Left kidney (tissue), 1 donor: ENCODE measurements at regions not wholly inside any gene's neighbourhood (a gene's known extent, or its start where the extent isn't known, plus 50 kb on each side); places are given as distances from the start of the nearest gene placed in this dataset.

Experiments
- DNase-seq: peaks from one replicate; pipeline ENCODE4 v3.0.0-alpha.2; 2013

DNA sequence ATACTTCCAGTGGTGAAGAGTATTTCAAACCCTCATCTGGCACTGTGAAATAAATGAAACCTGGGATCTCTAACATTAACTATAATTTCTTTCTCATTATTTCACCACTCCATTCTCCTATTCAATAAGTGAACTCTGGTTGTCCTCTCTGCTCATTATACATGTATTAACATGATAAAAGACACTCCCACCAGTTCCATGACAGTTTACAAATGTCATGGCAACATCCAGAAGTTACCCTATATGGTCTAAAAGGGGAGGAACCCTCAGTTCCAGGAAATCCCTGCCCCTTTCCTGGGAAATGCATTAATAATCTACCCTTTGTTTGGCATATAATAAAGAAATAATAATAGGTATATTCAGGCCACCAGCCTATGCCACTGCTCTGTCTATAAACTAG is 62.7 kb upstream of the BRINP3 start:
- no peak for DNase-seq

DNA sequence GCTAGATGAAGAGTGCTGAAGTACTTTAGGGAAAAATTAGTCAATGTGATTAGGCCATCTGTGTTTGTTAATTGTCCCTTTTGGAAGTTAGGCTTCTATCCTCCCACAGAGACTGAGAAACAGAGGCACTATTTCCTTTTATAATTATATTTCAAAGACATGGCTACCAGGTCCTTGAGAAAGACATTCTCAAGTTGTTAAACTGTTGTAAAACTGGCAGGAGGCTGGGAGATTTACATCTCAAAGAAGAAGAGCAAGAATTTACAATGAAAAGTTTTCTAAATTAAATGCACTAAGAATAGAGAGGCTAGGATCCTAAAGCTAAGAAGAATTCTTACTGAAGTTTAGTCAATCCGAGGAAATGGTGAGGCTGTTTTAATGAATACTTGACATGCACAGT is 74.0 kb upstream of the BRINP3 start:
- no peak for DNase-seq

DNA sequence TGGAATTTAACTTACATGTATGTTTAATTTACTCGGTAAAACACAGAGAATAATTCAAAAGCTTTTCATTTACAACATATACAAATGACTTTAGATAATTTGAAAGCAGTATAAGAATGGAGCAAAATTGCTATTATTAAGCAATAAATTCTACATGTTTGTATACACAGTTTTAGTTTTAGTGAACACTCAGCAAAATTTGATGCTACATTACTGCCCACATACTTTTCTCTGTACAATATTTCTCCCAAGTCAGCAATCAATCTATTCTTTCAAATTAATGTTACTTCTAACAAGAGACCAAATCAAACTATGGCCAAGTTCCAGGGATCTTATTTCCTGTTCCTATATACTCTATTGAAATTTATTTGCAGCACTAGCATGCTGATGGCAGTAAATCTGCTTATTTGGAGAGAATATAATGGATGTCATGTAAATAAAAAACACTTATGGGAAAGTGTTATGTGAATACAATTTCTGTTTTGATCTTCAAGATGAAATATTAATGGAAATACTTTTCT is 82.6 kb upstream of the BRINP3 start:
- DNase-seq, result no peak

DNA sequence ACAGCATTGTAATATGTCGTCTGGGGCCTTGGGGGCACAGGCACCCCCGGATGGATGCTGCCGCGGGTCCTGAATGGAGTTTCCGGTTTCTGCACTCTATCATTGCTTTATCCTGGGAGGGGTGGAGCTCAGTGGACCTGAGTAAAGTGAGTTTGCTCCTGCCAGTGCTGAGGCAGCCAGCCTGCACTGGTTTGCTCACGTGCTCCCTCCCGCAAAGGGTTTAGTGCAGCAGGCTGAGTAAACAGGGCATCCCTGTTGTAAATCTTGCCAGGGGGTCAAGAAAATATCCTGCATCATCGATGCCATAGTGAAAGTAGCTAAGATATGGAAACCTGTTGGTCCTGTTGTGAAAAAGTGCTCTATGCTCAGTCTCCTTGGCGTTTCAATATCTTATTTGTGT is 85.6 kb upstream of the BRINP3 start:
- DNase-seq, result no peak

DNA sequence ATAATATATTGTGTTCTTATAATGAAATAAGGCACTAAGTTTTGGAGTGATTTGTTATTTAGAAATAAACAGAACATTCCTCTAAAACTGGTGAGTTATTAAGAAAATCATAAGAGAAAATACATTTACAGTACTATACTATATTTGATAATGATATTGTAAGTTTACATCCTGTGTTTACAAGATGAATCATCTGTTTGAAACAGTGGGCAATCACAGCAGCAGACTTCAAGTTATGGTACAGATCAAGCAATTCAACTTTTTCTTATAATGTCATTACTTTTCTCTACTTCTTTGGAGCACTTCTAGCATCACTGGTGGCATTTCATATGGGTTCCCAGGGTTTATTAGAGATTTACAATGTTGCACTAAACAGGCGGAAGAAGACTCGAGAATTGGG is 86.5 kb upstream of the BRINP3 start:
- DNase-seq, result no peak

DNA sequence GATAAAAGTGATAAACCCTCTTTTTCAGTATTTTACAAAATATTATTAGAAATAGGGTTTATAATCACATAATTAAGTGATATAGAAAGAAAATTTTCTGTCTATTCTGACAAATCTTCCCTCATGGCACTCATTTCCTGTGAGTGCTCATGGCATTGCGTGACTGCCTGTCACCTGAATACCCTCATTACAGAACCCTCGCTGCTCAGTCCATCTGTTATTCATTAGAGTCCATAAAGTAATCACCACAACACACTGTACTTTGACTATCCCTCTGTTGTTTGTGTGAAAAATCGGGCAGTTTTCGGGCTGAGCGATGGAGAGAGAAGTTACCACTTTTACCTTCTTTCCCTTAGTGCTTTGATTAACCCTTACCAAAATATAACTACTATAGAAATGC is 100.4 kb upstream of the BRINP3 start:
- no peak for DNase-seq

DNA sequence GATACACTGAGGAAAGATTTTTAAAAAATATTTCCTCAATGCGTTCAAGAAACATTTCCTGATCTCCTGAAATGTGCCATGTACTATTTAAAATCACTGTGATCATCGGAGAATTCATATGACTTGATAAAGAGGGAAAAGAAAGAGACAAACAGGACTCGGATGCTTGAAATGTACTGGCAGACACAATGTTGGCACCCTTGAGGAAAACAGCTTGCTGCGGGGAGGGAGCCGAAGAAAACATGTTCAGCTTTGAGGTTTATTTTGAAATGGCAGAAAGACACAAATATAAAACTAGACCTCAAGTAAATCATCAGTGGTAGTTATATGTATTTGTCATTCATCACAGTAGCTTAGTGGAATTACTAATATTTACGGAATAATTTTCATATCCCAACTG is 100.9 kb upstream of the BRINP3 start:
- DNase-seq, result no peak

DNA sequence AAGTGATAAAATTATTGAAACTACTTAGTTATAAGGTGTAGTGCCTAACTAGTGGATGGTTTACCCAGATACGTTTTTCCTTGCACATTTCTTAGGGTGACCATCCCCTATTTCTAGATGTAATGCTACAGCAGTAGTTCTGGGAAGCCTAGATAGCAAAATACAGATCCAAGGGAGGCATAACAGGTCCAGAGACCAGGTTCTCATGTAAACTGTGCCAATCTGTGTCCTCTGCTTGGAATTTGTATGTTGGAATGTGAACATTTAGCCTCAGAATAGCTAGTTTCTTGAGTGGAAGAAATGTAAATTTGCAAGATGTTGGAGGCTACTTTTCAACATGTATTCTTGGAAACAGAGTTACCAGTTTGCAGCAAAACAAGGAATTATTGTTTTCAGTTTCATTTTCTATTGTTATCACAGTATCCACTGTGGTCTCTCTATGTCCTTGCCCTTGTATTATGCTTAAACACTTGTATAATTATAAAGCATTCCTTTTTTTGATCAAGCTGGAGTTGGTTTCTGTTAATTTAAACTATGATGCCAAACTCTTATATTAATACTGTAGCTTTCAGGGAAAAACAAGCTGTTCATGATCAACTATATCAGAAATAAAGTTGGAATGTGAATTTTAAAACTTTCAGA is 102.0 kb upstream of the BRINP3 start:
- no peak for DNase-seq

DNA sequence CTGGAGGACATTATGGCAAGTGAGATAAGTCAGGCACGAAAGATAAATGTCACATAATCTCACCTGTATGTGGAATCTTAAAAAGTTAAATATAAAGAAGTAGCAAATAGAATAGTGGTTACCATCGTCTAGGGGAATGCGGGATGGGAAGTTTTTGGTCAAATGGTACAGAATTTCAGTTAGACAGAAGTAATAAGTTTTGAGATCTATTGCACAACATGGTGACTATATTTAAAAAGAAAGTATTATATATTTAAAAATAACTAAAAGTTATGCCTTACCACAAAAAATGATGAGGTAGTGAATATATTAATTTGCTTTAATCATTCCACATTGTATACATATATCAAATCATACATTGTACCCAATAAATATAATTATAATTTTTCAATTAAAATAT is 106.2 kb upstream of the BRINP3 start:
- DNase-seq, result no peak

DNA sequence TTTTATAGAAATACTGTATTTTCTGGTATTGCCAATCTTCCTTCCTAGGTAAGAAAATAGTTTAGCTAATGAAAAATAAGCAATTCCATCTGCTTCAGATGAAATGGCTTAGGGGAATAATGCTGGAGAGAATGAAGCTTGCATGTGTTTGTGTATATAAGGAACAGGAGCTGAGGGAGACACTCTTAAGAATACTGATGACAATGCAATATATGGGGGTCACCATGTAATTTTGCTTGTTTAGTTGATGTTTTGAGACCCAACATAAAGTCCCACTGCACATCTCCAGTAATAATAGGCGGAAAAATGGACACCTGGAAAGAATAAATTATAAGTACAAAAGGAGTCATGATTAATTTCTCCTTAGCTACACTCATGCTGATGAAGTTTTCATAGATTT is 110.8 kb upstream of the BRINP3 start:
- no peak for DNase-seq

DNA sequence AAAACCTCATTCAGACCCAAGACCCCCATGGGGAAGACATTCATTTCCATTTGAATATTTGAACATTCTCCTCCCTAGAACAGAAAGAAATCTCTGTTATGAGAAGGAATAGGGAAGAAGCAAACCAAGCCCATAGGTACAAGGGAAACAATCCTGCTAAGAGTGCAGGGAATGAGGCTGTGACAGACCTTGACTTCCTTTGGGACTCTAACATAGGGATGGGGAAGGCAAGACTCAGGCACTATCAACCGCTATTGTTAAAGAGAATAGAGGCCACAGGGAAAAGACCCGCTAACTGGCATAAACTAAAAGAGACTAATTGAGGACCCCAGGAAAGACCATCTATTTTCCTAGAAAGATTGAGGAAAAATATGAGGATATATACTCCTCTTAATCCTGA is 117.8 kb upstream of the BRINP3 start:
- no peak for DNase-seq

DNA sequence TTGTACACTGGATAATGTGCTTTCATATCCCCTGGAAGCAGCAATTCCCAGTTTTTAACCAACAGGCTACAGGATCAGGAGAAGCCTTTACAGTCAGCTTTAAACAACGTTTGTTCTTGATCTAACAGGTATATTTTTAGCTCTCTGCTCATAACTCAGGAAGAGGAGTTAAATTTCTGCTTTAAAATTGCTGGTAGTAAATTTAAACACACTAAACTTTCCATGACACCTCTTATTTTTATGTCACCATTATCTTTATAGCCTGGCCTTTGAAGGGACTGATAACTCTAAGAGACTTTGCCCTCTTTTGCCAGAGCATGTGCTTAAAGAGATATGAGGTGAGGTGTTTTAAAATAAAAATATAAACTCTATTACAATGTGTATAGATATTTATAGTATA is 119.6 kb upstream of the BRINP3 start:
- no peak for DNase-seq

DNA sequence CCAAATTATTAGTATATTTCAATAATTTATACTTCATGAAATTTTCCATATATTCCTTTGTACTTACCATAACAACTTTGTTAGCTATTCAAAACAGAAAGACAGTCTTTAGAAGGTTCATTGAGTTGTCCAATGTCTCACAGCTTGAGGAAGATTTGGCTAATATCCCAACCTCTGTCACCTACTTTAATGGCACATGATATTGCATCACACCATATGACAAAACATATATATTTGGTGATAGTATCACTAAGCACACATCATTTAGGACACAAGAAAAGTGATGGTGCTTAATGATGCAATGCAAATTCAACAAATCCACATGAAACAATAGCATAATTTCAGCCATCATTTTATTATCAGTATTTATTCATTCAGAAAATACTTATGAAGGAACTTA is 122.0 kb upstream of the BRINP3 start:
- no peak for DNase-seq

DNA sequence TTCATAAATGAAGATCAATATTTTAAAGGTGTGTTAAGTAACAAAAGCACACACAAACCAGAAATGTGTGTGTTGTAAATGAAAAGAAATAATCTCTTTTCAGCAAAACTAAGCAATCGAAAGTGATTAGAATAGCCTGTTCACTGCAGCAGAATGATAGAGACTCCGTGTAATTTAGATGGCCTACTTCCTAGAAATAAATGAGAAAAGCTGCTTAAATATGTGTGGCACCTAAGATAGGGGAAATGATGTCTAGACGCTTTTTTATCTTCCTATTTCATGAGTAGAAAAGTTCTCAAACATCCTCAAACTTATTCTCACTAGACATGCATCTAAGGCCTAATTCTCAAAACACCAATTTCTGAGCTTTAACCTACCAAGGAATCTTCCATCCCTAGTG is 124.7 kb upstream of the BRINP3 start:
- DNase-seq, result no peak

DNA sequence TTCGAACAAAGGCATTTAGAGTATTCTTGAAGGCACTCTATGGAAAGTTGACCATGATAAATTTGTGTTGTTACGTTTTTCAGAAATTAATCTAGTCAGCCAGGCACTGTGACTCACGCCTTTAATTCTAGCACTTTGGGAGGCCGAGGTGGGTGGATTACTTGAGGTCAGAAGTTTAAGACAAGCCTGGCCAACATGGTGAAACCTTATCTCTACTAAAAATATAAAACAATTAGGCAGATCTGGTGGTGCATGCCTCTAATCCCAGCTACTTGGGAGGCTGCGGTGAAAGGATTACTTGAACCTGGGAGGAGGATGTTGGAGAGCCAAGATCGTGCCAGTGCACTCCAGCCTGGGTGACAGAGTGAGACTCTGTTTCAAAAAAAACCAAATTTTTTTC is 130.6 kb upstream of the BRINP3 start:
- DNase-seq, result no peak

DNA sequence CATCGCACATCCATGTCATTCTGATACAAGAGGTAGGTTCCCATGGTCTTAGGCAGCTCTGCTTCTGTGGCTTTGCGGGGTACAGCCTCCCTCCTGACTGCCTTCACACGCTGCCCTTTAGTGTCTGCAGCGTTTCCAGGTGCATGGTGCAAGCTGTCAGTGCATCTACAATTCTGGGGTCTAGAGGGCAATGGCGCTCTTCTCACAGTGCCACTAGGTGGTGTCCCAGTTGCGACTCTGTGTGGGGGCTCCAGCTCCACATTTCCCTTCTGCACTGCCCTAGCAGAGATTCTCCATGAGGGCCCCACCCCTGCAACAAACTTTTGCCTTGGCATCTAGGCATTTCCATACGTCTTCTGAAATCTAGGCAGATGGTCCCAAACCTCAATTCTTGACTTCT is 138.2 kb upstream of the BRINP3 start:
- DNase-seq, result no peak

DNA sequence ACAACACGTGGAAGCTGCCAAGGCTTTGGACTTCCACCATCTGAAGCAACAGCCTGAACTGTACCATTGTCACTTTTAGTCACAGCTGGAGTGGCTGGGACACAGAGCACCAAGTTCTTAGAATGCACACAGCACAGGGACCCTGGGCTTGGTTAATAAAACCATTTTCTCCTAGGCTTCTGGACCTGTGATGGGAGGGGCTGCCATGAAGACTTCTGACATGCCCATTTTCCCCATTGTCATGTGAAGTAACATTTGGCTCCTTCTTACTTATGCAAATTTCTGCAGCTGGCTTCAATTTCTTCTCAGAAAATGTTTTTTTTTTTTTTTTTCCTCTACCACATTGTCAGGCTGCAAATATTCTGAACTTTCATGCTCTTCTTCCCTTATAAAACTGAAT is 138.6 kb upstream of the BRINP3 start:
- DNase-seq, result no peak

DNA sequence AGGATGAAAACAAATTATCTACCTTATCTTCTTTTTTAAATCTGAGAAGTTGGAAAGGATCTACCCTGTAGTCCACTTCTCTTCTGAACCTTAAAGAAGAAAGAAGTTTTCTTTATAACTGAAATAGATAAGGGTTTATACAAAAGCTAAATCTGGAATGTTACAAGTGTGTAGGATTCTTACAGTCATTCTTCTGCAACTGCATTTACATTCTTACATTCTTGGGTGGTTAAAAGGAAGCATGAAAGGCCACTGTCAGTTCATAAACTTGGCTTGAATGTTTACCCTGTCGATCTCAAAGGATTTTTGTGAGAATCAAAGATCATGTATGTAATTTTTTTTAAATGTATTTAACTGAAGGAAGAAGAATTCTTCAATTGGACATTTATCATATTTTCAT is 142.1 kb upstream of the BRINP3 start:
- DNase-seq, result no peak

DNA sequence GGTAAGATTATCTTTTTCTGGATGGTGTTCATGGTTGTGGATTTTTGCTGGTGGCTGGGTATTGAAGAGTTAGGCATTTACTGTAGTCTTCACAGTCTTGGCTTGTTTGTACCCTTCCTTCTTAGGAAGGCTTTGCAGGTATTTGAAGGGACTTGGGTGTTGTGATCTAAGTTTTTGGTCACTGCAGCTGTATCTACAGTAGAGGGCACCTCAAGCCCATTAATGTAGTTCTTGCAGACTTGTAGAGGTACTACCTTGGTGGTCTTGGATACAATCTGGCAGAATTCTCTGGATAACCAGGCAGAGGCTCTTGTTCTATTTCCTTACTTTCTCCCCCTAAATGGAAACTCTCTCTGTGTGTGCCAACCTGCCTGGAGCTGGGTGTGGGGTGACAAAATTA is 155.8 kb upstream of the BRINP3 start:
- DNase-seq, result no peak

DNA sequence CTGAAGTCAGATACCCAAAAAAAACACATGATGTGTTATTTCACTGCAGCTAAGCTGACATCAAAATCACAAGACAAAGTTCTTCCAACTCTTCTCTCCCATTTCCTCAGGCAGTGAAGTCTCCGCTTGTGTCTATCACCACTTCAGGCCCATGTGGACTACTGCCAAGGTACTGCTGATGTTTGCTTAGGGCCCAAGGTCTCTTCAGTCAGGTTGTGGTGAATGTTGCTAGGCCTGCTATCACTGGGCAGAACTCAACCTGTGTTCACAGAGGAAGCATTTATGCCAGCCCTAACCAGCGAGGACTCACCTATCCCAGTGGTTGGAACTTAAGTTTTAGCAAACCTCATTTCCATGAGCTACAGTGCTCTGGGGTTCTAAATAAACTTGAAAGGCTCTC is 156.5 kb upstream of the BRINP3 start:
- no peak for DNase-seq

DNA sequence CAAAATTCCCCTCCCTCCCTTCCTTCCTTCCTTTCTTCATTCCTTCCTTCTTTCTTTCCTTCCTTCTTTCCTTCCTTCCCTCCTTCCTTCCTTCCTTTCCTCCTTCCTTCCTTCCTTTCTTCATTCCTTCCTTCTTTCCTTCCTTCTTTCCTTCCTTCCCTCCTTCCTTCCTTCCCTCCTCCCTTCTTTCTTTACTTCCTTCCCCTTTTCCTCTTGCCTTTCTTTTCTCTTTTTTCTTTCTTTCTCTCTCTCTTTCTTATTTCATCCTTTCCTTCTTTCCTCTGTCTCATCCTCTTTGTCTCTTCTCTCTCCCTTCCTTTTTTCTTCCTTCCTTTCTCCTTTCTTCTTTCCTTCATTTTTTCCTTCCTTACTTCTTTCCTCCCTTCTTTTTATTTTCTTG is 171.9 kb upstream of the BRINP3 start:
- no peak for DNase-seq

DNA sequence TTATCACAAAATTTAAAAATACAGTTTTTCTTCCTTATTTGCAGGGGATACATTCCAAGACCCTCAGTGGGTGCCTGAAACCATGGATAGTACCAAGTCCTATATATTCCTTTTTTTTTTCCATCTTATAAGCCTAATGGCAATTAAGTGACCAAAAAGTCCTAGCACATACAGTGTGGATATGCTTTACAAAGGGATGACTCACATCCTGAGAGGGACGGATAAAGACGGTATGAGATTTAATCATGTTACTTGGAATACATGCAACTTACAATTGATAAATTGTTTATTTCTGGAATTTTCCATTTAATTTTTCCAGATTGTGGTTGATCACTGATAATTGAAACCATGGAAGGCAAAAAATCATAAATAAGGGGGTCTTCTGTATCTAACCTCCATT is 181.2 kb upstream of the BRINP3 start:
- no peak for DNase-seq

DNA sequence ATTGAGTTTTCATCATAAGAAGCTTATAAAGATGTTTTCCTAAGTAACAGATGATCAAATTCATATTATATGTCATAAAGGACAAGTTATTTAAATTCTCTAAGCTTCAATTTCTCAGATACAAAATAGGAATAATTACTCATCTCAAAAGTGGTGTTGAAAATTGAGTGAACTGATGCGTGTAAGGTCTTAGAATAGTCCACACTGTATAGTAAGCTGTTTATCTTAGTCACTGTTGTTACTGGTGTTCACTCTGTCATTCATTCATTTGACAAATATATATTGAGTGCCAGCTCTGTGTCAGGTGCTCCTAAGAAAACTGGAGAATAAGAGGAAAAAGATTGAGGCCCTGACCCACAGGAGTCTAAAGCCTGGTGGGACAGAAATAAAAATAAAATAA is 186.3 kb upstream of the BRINP3 start:
- DNase-seq, result no peak

DNA sequence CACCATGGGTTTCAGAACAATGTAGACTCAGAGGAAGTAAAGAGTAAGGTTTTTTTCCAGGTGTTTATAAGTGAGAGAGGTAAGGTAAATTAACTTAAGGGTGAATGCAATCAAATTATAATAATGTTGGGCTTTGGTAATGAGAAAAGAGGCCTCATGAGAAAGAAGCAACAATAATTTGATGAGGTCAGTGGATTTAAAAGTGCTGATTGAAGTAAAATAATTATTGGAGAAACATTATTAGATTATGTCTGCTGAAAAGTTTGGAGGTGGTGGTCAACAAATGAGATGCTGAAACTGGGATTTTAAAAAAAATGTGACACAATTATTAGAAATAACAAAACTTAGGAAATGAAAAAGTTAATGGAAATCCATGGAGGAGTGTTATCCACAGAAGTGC is 187.4 kb upstream of the BRINP3 start:
- DNase-seq, result no peak

DNA sequence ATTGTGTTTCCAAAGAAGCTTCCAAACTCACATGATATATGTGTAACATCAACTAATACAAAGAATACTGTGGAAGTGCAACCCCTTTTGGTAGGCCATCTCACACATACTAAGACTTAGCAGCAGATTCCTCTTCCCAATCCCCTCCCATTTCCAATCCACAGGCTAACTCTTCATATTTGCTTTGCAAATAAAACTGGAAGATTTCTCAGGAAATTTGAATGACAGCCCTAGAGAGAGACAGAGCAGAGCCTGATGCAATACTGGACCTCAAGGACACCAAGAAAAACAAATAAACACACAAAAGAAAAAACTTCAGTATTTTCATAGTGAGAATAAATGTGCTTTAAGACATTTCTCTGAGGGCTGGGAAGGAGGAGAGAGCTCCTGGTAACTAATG is 190.2 kb upstream of the BRINP3 start:
- DNase-seq, result no peak
